HepG2 (cell line): ENCODE measurements at regions not wholly inside any gene's neighbourhood (a gene's known extent, or its start where the extent isn't known, plus 50 kb on each side); places are given as distances from the start of the nearest gene placed in this dataset.

Experiments used
- AKNA ChIP-seq: sonication (generic); formaldehyde crosslinking; IDR thresholded peaks from 2 replicates; pipeline ENCODE4 v1.4.0; 2020; ENCODE audit warnings: missing genetic modification reagents, borderline replicate concordance
- GABPB1 ChIP-seq: IDR thresholded peaks from 2 replicates; pipeline ENCODE4 v1.6.1; 2016; ENCODE audit warnings: mild to moderate bottlenecking, missing genetic modification reagents, moderate library complexity, missing compliant biosample characterization
- GMEB2 ChIP-seq: IDR thresholded peaks from 2 replicates; pipeline ENCODE4 v1.6.1; 2016; ENCODE audit warnings: missing biosample characterization, missing genetic modification reagents, low read depth
- IRF2 ChIP-seq: IDR thresholded peaks from 2 replicates; pipeline ENCODE4 v1.6.1; 2018; ENCODE audit warnings: missing genetic modification reagents, missing compliant biosample characterization
- MEIS2 ChIP-seq: sonication (generic); formaldehyde crosslinking; IDR thresholded peaks from 2 replicates; pipeline ENCODE4 v1.9.0; 2021; ENCODE audit warnings: mild to moderate bottlenecking, missing genetic modification reagents
- ZMAT3 ChIP-seq: sonication (generic); formaldehyde crosslinking; conservative IDR thresholded peaks from 2 replicates; pipeline ENCODE4 v1.7.0; 2021; ENCODE audit warnings: missing genetic modification reagents
- ZNF430 ChIP-seq: sonication (generic); formaldehyde crosslinking; IDR thresholded peaks from 2 replicates; pipeline ENCODE4 v1.9.0; 2021; ENCODE audit warnings: mild to moderate bottlenecking, missing genetic modification reagents
- ZNF468 ChIP-seq: sonication (generic); formaldehyde crosslinking; IDR thresholded peaks from 2 replicates; pipeline ENCODE4 v1.8.0; 2022; ENCODE audit warnings: mild to moderate bottlenecking, moderate library complexity, missing genetic modification reagents
- TF ChIP-seq, protein P1 (sequence below): sonication (generic); formaldehyde crosslinking; IDR thresholded peaks from 2 replicates; pipeline ENCODE4 v1.4.0; 2020; ENCODE audit warnings: missing genetic modification reagents

GRCh38 chr7:1351881-1352625 is 107.2 kb downstream of the MICALL2 start (continued):
- no peak for TF ChIP-seq GABPB1 (CRISPR knock-in tag)
- no peak for TF ChIP-seq ZNF430 (CRISPR knock-in tag)
- no peak for TF ChIP-seq IRF2
- TF ChIP-seq AKNA: no peak
- TF ChIP-seq ZNF468 (CRISPR knock-in tag): no peak
- no peak for TF ChIP-seq GMEB2 (CRISPR knock-in tag)
- TF ChIP-seq, protein P1, sequence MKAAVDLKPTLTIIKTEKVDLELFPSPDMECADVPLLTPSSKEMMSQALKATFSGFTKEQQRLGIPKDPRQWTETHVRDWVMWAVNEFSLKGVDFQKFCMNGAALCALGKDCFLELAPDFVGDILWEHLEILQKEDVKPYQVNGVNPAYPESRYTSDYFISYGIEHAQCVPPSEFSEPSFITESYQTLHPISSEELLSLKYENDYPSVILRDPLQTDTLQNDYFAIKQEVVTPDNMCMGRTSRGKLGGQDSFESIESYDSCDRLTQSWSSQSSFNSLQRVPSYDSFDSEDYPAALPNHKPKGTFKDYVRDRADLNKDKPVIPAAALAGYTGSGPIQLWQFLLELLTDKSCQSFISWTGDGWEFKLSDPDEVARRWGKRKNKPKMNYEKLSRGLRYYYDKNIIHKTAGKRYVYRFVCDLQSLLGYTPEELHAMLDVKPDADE (CRISPR knock-in tag): no peak
- TF ChIP-seq ZMAT3: no peak
- no peak for TF ChIP-seq MEIS2
